Activated T-helper 1 cell treated with anti-CD3 and anti-CD28 coated beads, Interleukin-2, amount 50 U/mL, for 16 hours (primary cell): ENCODE measurements at regions not wholly inside any gene's neighbourhood (a gene's known extent, or its start where the extent isn't known, plus 50 kb on each side); places are given as distances from the start of the nearest gene placed in this dataset.

Source experiments
- DNase-seq, 2 donors: peaks; one replicate each; pipeline ENCODE4 v3.0.0-alpha.2; 2020; ENCODE audit warnings: low read depth in 1 of 2, low spot score in 1 of 2

GRCh38 chr2:221345516-221345915 is 226.6 kb downstream of the EPHA4 start:
- DNase-seq, result no peak

GRCh38 chr2:221346411-221346810 is 225.7 kb downstream of the EPHA4 start:
- DNase-seq, result no peak

- DNase-seq, result no peak
Measured at GRCh38 chr2:221347471-221347870, 224.6 kb downstream of the EPHA4 start.

- DNase-seq, result no peak
Measured at GRCh38 chr2:221350616-221351015, 221.5 kb downstream of the EPHA4 start.

GRCh38 chr2:221353201-221353600 is 218.9 kb downstream of the EPHA4 start:
- no peak for DNase-seq

GRCh38 chr2:221360312-221360711 is 211.8 kb downstream of the EPHA4 start:
- DNase-seq, result no peak

GRCh38 chr2:221360742-221361141 is 211.4 kb downstream of the EPHA4 start:
- no peak for DNase-seq

GRCh38 chr2:221361633-221362032 is 210.5 kb downstream of the EPHA4 start:
- DNase-seq, result no peak

GRCh38 chr2:221364672-221365071 is 207.4 kb downstream of the EPHA4 start:
- DNase-seq, result no peak
